Frontal cortex (tissue), 1 donor: ENCODE measurements at regions not wholly inside any gene's neighbourhood (a gene's known extent, or its start where the extent isn't known, plus 50 kb on each side); places are given as distances from the start of the nearest gene placed in this dataset. TPM values are rescaled to one million over a fixed set of nuclear protein-coding genes. Genes with fewer than 3 reads are reported as not detected.

Experiments used
- small RNA-seq: library from RNA; depleted of rRNA; stranded (forward); fragments of <200 nt; gene quantifications from one replicate; pipeline ENCODE3, GENCODE V24; 2014

Small RNAs in the stretch of these regions (small RNA-seq; reads per million reads assigned to genes)
- not detected for gene RNU6-983P
